ENCODE measurements at regions not wholly inside any gene's neighbourhood (a gene's known extent, or its start where the extent isn't known, plus 50 kb on each side); places are given as distances from the start of the nearest gene placed in this dataset.

- Histone ChIP-seq H4K20me1 (ENCODE audit: control insufficient read depth, insufficient read depth, low read length, poor library complexity, severe bottlenecking) (no peaks in the 10 kb centered on the region), H3K27me3 (replicated peaks in 1 of 4; ENCODE audit: control extremely low read depth in 1 of 4, control insufficient read depth in 3 of 4, insufficient read depth in 4 of 4, low read length in 3 of 4) (peaks cover 0 to 14% (median 3%) of the 10 kb centered on the region in 4 experiments), H3K4me1 (ENCODE audit: control insufficient read depth in 2 of 2, insufficient read depth in 2 of 2, low read length in 2 of 2) (no peaks in the 10 kb centered on the region), H3K36me3 (replicated peaks in 1 of 2; ENCODE audit: control extremely low read depth in 1 of 2, control insufficient read depth in 1 of 2, extremely low read depth in 1 of 2, insufficient read depth in 2 of 2, low read length in 1 of 2) (no peaks in the 10 kb centered on the region), H3K27ac (ENCODE audit: low read length in 2 of 2) (no peak overlapping the region), H2AFZ (ENCODE audit: insufficient read depth, low read depth, low read length, poor library complexity, severe bottlenecking) (no peak overlapping the region), H3K9me3 (ENCODE audit: control extremely low read depth in 1 of 3, control insufficient read depth in 2 of 3, insufficient read depth in 1 of 3, low read length in 2 of 3) (no peaks in the 10 kb centered on the region), H3K4me3 (ENCODE audit: control extremely low read depth in 1 of 5, extremely low read depth in 1 of 5, insufficient read depth in 1 of 5, low read depth in 2 of 5, low read length in 4 of 5) (no peak overlapping the region), H3K79me2 (ENCODE audit: control insufficient read depth, insufficient read depth, low read length) (no peaks in the 10 kb centered on the region), H3K9ac (ENCODE audit: low read length) (no peak overlapping the region), H3K4me2 (replicated peaks; ENCODE audit: low read depth, low read length, poor library complexity, severe bottlenecking) (no peak overlapping the region)
- TF ChIP-seq EZH2 (IDR thresholded peaks at IDR 0.05; ENCODE audit: borderline replicate concordance, insufficient read depth, low read depth, low read length, poor library complexity, severe bottlenecking): no peak
- TF ChIP-seq, protein P1, sequence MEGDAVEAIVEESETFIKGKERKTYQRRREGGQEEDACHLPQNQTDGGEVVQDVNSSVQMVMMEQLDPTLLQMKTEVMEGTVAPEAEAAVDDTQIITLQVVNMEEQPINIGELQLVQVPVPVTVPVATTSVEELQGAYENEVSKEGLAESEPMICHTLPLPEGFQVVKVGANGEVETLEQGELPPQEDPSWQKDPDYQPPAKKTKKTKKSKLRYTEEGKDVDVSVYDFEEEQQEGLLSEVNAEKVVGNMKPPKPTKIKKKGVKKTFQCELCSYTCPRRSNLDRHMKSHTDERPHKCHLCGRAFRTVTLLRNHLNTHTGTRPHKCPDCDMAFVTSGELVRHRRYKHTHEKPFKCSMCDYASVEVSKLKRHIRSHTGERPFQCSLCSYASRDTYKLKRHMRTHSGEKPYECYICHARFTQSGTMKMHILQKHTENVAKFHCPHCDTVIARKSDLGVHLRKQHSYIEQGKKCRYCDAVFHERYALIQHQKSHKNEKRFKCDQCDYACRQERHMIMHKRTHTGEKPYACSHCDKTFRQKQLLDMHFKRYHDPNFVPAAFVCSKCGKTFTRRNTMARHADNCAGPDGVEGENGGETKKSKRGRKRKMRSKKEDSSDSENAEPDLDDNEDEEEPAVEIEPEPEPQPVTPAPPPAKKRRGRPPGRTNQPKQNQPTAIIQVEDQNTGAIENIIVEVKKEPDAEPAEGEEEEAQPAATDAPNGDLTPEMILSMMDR (IDR thresholded peaks at IDR 0.05): no peak
- ChIA-PET CTCF (no interaction called here), POLR2A (no interaction called here)
- WGBS (ENCODE audit: insufficient coverage): 58% methylated on average over 2 of the region's 4 CpGs
- peaks cover 22% of the 10 kb centered on the region for H3K27me3 Mint-ChIP-seq
- DNase-seq (no peak), ATAC-seq (ENCODE audit: low read depth) (no peak)
- intact Hi-C loops (cut with micrococcal nuclease): no loop called here
- H3K9me3 Mint-ChIP-seq (ENCODE audit: insufficient read depth): no peaks in the 10 kb centered on the region
- no peaks in the 10 kb centered on the region for H3K4me1 Mint-ChIP-seq
- H3K4me3 Mint-ChIP-seq: no peak overlapping the region
- no peak overlapping the region for H3K27ac Mint-ChIP-seq
Measured at GRCh38 chr9:21533597-21533996, 51.5 kb upstream of the IFNE start.

- Histone ChIP-seq H3K27ac (ENCODE audit: low read length in 2 of 2) (no peak overlapping the region), H3K4me3 (ENCODE audit: control extremely low read depth in 1 of 5, extremely low read depth in 1 of 5, insufficient read depth in 1 of 5, low read depth in 2 of 5, low read length in 4 of 5) (no peak overlapping the region), H4K20me1 (ENCODE audit: control insufficient read depth, insufficient read depth, low read length, poor library complexity, severe bottlenecking) (no peaks in the 10 kb centered on the region), H3K9me3 (ENCODE audit: control extremely low read depth in 1 of 3, control insufficient read depth in 2 of 3, insufficient read depth in 1 of 3, low read length in 2 of 3) (no peaks in the 10 kb centered on the region), H3K79me2 (ENCODE audit: control insufficient read depth, insufficient read depth, low read length) (no peaks in the 10 kb centered on the region), H3K4me1 (ENCODE audit: control insufficient read depth in 2 of 2, insufficient read depth in 2 of 2, low read length in 2 of 2) (no peaks in the 10 kb centered on the region), H3K9ac (ENCODE audit: low read length) (no peak overlapping the region), H3K36me3 (replicated peaks in 1 of 2; ENCODE audit: control extremely low read depth in 1 of 2, control insufficient read depth in 1 of 2, extremely low read depth in 1 of 2, insufficient read depth in 2 of 2, low read length in 1 of 2) (no peaks in the 10 kb centered on the region), H3K27me3 (replicated peaks in 1 of 4; ENCODE audit: control extremely low read depth in 1 of 4, control insufficient read depth in 3 of 4, insufficient read depth in 4 of 4, low read length in 3 of 4) (peaks cover 0 to 10% (median 3%) of the 10 kb centered on the region in 4 experiments), H2AFZ (ENCODE audit: insufficient read depth, low read depth, low read length, poor library complexity, severe bottlenecking) (no peak overlapping the region), H3K4me2 (replicated peaks; ENCODE audit: low read depth, low read length, poor library complexity, severe bottlenecking) (no peak overlapping the region)
- TF ChIP-seq, protein P1 (IDR thresholded peaks at IDR 0.05): no peak
- H3K4me3 Mint-ChIP-seq: no peak overlapping the region
- no peaks in the 10 kb centered on the region for H3K4me1 Mint-ChIP-seq
- no peak overlapping the region for H3K27ac Mint-ChIP-seq
- DNase-seq: no peak
- intact Hi-C loops (cut with micrococcal nuclease): no loop called here
- no peaks in the 10 kb centered on the region for H3K9me3 Mint-ChIP-seq (ENCODE audit: insufficient read depth)
- H3K27me3 Mint-ChIP-seq: peaks cover 17% of the 10 kb centered on the region
- ChIA-PET POLR2A (no interaction called here), CTCF (no interaction called here)
- no peak for ATAC-seq (ENCODE audit: low read depth)
- WGBS (ENCODE audit: insufficient coverage): no CpG with 5 or more reads among the region's 2 CpGs
Measured at GRCh38 chr9:21535396-21535795, 53.3 kb upstream of the IFNE start.
